Thoracic aorta (tissue), 2 donors: ENCODE measurements at regions not wholly inside any gene's neighbourhood (a gene's known extent, or its start where the extent isn't known, plus 50 kb on each side); places are given as distances from the start of the nearest gene placed in this dataset.
A peak's percentile ranks its signal among the peaks of the same experiment; 100 is the strongest.

Experiments used
- ATAC-seq: fragments of 150-250 bp; one replicate; pipeline ENCODE4 v1.8.0; 2017; ENCODE audit warnings: low read depth; ENCODE audit not compliant: insufficient number of reproducible peaks, low FRiP score
- DNase-seq: peaks from one replicate; pipeline ENCODE4 v3.0.0-alpha.2; 2020; ENCODE audit warnings: low spot score
- H3K27ac ChIP-seq, 2 donors: fragments of 200-600 bp; sonication (generic); 1 replicate in 1 of 2; 2 replicates in 1 of 2; pipeline ENCODE4 v1.5.1; 2016; ENCODE audit warnings: mild to moderate bottlenecking in 2 of 2, moderate library complexity in 2 of 2
- H3K27me3 ChIP-seq: fragments of 200-600 bp; sonication (generic); replicated peaks from 2 replicates; pipeline ENCODE4 v1.6.0; 2016; ENCODE audit warnings: mild to moderate bottlenecking; ENCODE audit not compliant: insufficient read depth
- H3K36me3 ChIP-seq: fragments of 200-600 bp; sonication (generic); one replicate; pipeline ENCODE4 v1.5.1; 2016
- H3K4me1 ChIP-seq, 2 donors: fragments of 200-600 bp; sonication (generic); 1 replicate in 1 of 2; 2 replicates in 1 of 2; pipeline versions ENCODE4 v1.5.1 to v1.6.0; 2016; ENCODE audit warnings: low read depth in 2 of 2, mild to moderate bottlenecking in 1 of 2; ENCODE audit not compliant: control insufficient read depth in 1 of 2
- H3K4me3 ChIP-seq: fragments of 200-600 bp; sonication (generic); 2 replicates; pipeline ENCODE4 v1.5.1; 2016; ENCODE audit warnings: mild to moderate bottlenecking
- H3K9me3 ChIP-seq: fragments of 200-600 bp; sonication (generic); 2 replicates; pipeline ENCODE4 v1.5.1; 2016
- CTCF ChIP-seq: fragments of 200-600 bp; sonication (generic); IDR thresholded peaks from one replicate; pipeline ENCODE4 v1.5.1; 2019; ENCODE audit warnings: antibody characterized with exemption

DNA sequence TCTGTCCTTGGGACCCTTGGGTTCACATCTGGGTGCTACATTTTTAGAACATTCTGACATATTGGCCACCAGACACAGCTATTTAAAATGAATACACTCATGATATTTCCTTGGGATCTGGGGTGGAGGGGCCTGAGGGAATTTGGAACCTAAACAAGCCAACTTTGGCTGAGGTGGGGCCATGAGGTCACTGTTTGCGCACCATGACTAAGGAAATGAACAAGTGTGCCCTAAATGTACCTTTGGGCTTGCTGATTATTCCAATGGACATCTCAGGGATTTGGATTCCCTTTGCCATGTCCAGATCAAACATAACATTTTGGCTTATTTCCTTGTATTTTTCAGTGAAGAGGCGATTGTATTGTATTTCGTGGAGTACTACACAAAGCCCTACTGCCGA is 80.5 kb upstream of the SEC11C start:
- Histone ChIP-seq H3K9me3 (no peaks in the 10 kb centered on the region), H3K36me3 (no peaks in the 10 kb centered on the region), H3K4me1 (peaks cover 13 to 39% of the 10 kb centered on the region in 2 donors), H3K4me3 (no peak overlapping the region), H3K27ac (peak overlapping the region in 1 of 2 donors; percentile 76), H3K27me3 (no peaks in the 10 kb centered on the region)
- no peak for ATAC-seq
- no peak for DNase-seq
- no peak for TF ChIP-seq CTCF

DNA sequence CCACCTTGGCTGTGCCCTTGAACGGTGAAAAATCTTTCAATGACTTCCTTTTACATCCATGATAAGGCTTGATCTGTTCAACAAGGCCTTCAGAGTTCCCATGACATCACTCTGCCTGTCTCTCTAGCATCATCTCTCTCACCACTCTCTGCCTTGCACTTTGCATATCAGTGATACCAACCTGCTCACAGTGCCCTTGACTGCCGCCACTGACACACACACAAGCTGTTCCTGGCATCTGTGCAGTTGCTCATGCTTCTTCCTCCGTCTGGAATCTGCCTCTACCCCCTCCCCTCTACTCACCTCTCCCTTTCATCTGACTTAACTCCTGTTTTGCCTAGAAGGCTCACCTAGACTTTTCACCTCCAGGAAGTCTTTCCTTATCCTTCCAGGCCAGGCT is 79.1 kb upstream of the SEC11C start:
- Histone ChIP-seq H3K27me3 (no peaks in the 10 kb centered on the region), H3K27ac (no peak overlapping the region), H3K36me3 (no peaks in the 10 kb centered on the region), H3K9me3 (no peaks in the 10 kb centered on the region), H3K4me1 (peaks cover 5 to 25% of the 10 kb centered on the region in 2 donors), H3K4me3 (no peak overlapping the region)
- no peak for TF ChIP-seq CTCF
- ATAC-seq (no peak), DNase-seq (no peak)

- no peak for DNase-seq
- H3K4me1 ChIP-seq: peaks cover 0 to 15% of the 10 kb centered on the region in 2 donors
- H3K9me3 ChIP-seq: no peaks in the 10 kb centered on the region
- no peaks in the 10 kb centered on the region for H3K36me3 ChIP-seq
- no peak overlapping the region for H3K4me3 ChIP-seq
- TF ChIP-seq CTCF: no peak
- no peak for ATAC-seq
- H3K27ac ChIP-seq: no peak overlapping the region
- H3K27me3 ChIP-seq: no peaks in the 10 kb centered on the region
These were observed 77.6 kb upstream of the SEC11C start for GRCh38 chr18:59061914-59062642.

DNA sequence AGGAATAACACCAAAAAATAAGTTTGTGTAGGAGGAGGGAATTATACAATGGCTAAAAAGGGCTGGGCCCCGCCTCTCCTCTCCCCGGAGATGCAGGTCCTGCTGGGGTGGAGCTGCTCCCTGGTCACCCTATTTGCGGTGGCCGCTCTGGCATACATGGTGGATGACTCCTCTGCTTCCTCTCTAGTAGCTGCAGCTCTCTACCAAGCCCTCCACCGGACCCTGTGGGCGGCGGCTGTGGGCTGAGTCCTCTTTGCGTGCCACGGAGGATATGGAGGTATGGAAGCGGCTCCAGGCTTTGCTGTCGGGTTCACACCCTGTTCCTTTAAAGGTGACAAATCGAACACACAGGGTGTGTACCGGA is 77.1 kb upstream of the SEC11C start:
- ATAC-seq (no peak), DNase-seq (no peak)
- H3K4me1 ChIP-seq: peaks cover 0 to 17% of the 10 kb centered on the region in 2 donors
- no peak overlapping the region for H3K4me3 ChIP-seq
- no peak for TF ChIP-seq CTCF
- no peaks in the 10 kb centered on the region for H3K27me3 ChIP-seq
- no peaks in the 10 kb centered on the region for H3K9me3 ChIP-seq
- H3K27ac ChIP-seq: no peak overlapping the region
- no peaks in the 10 kb centered on the region for H3K36me3 ChIP-seq

DNA sequence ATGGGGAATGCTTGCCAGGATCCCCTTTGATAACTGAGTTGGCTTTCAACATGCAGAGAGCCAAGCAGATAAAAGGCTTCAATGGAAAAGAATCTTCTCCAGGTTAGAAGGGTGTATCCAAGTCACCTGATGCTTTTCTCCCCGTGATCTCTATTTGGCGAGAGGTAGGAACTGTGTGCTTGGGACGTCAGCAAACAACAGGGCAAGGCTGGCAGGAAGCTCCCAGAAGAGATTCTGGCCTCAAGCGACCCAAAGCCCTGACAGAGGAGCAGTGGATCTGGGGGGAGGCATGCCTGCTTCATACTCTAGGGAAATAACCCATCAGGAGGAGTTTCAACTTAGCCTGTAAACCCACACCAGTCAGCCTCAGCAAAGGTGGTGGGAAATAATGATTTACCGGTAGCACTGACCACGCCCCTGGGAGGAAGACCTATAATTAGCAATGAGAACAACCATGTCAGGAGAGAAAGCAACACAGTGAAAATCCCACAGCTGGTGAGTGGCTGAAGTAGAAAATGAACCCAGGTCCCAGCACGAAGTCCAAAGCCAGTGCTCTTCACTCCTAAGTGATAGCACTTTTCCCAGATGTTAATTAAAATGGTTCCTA is 76.3 kb upstream of the SEC11C start:
- Histone ChIP-seq H3K36me3 (no peaks in the 10 kb centered on the region), H3K4me1 (peaks cover 0 to 12% of the 10 kb centered on the region in 2 donors), H3K9me3 (no peaks in the 10 kb centered on the region), H3K27me3 (no peaks in the 10 kb centered on the region), H3K27ac (no peak overlapping the region), H3K4me3 (no peak overlapping the region)
- TF ChIP-seq CTCF: no peak
- DNase-seq (no peak), ATAC-seq (no peak)
